ENCODE measurements at regions not wholly inside any gene's neighbourhood (a gene's known extent, or its start where the extent isn't known, plus 50 kb on each side); places are given as distances from the start of the nearest gene placed in this dataset.
"Not testable (repeated sequence)": the region's sequence is repeated elsewhere in the genome, so short reads cannot be mapped to it uniquely, and the experiment has no call there.

- no peak for TF ChIP-seq CTCF (IDR thresholded peaks at IDR 0.05)
- no peak for ATAC-seq (ENCODE audit: low FRiP score)
- no peak for DNase-seq (ENCODE audit: low spot score)
These were observed 609.9 kb upstream of the MAP3K7 start for GRCh38 chr6:91196729-91197128.

- no peak for TF ChIP-seq CTCF (IDR thresholded peaks at IDR 0.05)
- ATAC-seq (ENCODE audit: low FRiP score) (no peak), DNase-seq (ENCODE audit: low spot score) (no peak)
These were observed 606.6 kb upstream of the MAP3K7 start for GRCh38 chr6:91193446-91193845.

GRCh38 chr6:91190041-91190440, 603.2 kb upstream of the MAP3K7 start:
- not testable (repeated sequence) for ATAC-seq (ENCODE audit: low FRiP score); DNase-seq (ENCODE audit: low spot score)

- no peak for TF ChIP-seq CTCF (IDR thresholded peaks at IDR 0.05)
- no peak for DNase-seq (ENCODE audit: low spot score)
- no peak for ATAC-seq (ENCODE audit: low FRiP score)
These were observed 598.2 kb upstream of the MAP3K7 start for GRCh38 chr6:91185072-91185471.

- no peak for ATAC-seq (ENCODE audit: low FRiP score)
- TF ChIP-seq CTCF (IDR thresholded peaks at IDR 0.05) = no peak
These were observed 594.5 kb upstream of the MAP3K7 start for GRCh38 chr6:91181416-91181815.

GRCh38 chr6:91173651-91174050, 586.8 kb upstream of the MAP3K7 start:
- ATAC-seq (ENCODE audit: low FRiP score) (no peak), DNase-seq (ENCODE audit: low spot score) (no peak)
- no peak for TF ChIP-seq CTCF (IDR thresholded peaks at IDR 0.05)

More at GRCh38 chr6:91181416-91181815, 594.5 kb upstream of the MAP3K7 start:
- DNase-seq (ENCODE audit: low spot score) = no peak

GRCh38 chr6:91173186-91173585, 586.3 kb upstream of the MAP3K7 start:
- no peak for DNase-seq (ENCODE audit: low spot score)
- no peak for TF ChIP-seq CTCF (IDR thresholded peaks at IDR 0.05)
- no peak for ATAC-seq (ENCODE audit: low FRiP score)
